ENCODE measurements at regions not wholly inside any gene's neighbourhood (a gene's known extent, or its start where the extent isn't known, plus 50 kb on each side); places are given as distances from the start of the nearest gene placed in this dataset.

DNA sequence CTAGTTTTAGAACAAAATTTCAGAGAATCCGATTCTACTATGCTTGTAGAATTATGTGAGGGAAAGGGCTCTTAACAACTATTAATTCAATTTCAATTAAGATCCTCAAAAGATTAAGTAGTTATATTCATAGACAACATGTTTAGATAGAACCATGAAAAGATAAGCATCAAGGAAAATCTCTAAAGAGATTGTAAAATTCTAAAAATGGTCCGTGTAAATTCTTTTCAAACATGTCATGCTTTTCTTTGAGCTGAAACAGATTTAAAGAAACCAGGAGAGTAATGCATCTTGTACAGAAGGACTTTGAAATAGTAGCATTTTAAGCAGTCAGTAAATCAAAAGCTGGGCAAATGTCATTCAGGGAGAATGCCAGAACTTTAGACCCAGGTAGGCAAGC is 1080.6 kb upstream of the B3GALT2 start:
- FAIRE-seq (no peak), DNase-seq (ENCODE audit: insufficient read length, low spot score) (no peak)

DNA sequence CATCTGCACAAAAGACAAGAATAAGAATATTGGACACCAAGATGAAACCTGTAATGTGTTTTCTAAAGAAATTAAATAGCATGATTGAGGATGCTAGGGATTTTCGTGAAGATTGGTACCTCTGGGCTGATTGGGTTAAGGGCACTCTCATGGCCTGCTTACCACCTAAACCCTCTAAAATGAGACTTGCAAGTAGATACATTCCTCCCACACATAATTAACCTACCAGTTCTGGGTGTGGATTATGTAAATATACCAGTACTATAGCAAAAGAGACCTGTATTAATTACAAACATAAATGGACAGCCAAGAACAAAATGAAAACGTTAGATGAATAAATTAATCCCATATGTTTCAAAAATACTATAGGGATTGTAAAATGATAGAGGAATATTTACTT is 1069.6 kb upstream of the B3GALT2 start:
- FAIRE-seq (no peak), DNase-seq (ENCODE audit: insufficient read length, low spot score) (no peak)

DNA sequence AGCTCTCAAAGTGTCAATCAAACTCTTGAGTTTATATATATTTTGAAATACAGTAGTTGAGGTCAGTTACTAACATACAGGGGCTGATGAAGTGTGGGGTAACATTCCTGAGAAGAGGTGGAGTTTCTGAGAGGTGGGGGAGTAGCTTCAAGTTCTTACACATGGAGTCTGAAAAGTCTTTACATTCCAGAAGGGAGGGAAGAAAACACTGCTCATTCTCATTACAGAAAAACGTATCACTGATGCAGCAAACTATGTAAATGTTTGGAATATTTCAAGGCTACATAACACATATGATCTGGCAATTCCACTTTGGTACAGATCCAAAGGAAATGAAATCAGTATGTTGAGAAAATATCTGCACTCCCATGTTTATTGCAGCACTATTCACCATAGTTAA is 1065.8 kb upstream of the B3GALT2 start:
- DNase-seq (ENCODE audit: insufficient read length, low spot score): no peak
- FAIRE-seq: no peak

DNA sequence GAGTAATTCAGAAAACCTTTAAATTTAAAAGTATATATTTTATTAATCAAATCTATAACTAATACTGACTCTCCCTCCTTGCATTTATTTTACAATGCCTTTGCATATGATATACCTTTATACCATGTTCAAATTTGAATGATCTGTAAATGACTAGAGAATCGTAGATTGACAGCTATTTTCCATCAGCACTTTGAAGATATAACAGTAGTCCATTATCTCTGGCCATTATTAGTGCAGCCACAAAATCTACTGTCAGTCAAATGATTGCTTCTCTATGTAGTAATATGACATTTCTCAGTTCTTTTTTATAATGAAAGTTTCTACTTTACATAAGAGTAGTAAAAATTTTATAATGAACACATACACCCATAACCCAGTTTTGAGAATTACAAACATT is 1054.8 kb upstream of the B3GALT2 start:
- no peak for FAIRE-seq
- no peak for DNase-seq (ENCODE audit: insufficient read length, low spot score)

DNA sequence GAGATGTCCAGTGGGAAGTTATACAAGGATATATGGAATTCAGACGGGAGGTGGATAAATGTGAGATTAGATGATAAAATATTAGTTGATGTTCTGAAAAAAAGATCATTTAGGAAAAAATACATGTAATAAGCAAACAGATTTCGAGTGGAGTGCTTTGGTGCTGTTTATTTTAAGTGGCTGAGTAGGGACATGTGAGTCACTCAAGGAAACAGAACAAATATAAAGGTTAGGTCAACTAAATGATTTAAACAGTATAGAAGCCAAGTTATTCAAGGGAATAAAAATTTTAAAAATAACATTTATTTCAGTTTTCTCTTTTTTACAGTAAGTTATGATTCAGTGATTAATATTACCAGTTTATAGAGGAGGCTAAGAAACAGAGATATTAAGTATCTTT is 1046.7 kb upstream of the B3GALT2 start:
- FAIRE-seq: no peak

DNA sequence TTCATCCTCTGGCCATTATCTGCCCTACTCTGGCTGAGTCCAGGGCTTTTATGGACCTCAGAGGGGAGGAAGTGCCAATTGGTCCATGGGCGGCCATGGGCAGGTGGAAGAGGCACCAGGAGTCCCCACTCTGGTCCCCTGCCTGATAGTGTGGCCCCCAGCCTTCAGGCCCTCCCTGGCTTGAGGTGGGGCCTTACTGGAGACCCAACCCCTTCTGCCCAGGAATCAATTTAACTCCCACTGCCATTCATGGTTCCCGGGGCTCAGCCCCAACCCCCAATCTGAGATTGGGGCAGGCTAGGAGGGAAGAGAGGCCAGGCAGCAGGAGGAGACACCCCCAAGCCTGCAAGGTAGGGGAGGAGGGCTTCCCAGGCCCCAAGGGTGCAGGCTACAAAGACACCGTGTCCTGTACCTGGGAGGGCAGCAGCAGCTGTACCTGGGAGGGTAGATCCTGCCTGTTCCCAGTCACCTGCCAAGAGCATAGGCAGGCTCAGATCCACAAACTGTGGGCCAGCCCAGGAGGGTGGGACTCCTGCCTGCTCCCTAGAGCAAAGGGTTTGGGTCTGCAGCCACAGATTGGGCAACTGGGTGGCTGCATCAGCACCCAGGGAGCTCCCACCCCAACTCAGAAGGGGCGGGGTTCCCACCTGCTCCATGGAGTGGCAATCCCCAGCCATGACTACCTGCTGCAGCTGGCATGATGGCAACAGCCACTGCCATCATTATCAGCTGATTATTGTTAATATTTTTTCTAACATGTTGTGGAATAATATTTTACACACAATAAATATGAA is 1044.1 kb upstream of the B3GALT2 start:
- DNase-seq (ENCODE audit: insufficient read length, low spot score) (no peak), FAIRE-seq (no peak)

More for the DNA sequence above, 1046.7 kb upstream of the B3GALT2 start:
- DNase-seq (ENCODE audit: insufficient read length, low spot score): no peak

DNA sequence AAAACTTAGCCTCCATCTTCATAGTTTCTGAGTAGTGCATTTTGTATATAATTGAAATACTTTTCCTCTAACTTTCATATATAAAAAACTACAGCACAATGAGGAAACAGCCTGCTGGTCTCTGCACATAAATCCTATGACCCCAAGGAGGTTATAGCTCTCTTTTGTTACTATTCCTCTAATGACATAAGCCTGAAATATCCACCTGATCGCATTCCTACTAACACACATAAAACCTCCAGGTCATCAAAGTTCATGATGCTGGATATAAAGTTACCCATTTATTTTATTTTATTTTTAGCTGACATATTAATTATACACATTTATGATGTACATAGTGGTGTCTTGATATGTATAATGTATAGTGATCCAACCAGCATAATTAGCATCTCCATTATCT is 1042.0 kb upstream of the B3GALT2 start:
- FAIRE-seq: no peak
- no peak for DNase-seq (ENCODE audit: insufficient read length, low spot score)

DNA sequence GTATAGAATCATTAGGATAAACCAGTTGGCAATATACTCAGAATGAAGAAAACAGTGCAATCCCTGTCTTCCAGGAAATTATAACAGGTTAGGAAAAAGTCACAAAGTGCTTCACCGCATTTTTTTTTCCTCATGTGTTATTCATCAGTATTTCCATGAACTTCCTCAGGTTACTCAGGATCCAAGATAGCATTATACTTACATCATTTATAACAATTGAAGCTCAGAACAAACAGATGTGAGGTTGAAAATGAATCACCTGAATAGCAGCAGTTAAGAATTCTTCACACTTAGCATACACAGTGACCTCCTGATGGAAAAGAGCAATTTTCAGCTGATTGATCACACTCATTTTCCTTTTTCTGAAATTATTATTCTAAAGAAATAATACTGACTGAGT is 1040.7 kb upstream of the B3GALT2 start:
- DNase-seq (ENCODE audit: insufficient read length, low spot score) (no peak), FAIRE-seq (no peak)

DNA sequence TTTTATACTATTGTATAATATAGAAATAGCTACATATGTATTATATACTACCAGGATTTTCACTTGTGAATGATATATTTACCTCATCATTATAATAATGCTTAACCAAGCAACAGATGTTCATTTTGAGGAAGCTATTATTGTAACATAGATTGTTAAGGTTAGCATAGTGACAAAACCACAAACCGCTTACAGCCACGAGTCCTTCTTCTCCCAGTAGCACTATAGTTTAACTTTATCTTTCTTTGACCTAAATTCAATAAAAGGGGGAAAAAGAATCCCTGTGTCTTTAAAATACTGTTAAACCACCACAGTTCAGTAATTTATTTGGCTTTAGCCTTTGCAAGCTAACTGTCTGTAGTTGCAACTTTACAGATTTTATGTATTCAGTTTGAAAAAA is 1039.4 kb upstream of the B3GALT2 start:
- FAIRE-seq: no peak
- no peak for DNase-seq (ENCODE audit: insufficient read length, low spot score)

DNA sequence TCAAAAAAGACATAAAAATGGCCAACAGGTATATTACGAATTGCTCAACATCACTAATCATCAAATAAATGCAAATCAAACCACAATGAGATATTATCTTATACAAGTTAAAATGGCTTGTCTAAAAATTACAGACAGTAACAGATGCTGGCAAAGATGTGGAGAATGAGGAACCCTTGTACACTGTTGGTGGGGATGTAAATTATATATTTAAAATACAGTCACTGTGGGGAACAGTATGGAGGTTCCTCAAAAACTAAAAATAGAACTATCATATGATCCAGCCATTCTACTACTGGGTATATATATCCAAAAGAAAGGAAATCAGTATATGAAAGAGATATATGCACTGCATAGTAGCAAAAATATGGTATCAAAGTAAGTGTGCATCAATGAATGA is 1037.2 kb upstream of the B3GALT2 start:
- DNase-seq (ENCODE audit: insufficient read length, low spot score): no peak

DNA sequence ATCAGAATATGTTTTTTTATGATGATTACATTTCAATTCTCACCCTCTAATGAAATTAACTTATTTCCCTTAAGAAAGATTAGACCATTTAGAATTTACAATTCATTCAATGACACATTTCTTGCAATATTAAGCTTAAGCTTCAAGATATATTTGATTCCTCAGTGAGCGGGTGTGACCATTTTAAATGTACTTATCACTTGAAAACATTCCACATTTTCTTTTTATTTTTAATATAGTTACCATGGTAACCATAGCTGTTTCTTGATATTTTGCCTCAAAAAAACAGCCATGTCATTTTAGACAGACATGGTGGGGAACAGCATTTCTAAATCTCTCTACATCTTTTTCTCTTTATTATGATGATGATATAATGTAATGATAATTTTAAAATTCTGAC is 1029.0 kb upstream of the B3GALT2 start:
- no peak for FAIRE-seq

More for the DNA sequence above, 1037.2 kb upstream of the B3GALT2 start:
- no peak for FAIRE-seq

DNA sequence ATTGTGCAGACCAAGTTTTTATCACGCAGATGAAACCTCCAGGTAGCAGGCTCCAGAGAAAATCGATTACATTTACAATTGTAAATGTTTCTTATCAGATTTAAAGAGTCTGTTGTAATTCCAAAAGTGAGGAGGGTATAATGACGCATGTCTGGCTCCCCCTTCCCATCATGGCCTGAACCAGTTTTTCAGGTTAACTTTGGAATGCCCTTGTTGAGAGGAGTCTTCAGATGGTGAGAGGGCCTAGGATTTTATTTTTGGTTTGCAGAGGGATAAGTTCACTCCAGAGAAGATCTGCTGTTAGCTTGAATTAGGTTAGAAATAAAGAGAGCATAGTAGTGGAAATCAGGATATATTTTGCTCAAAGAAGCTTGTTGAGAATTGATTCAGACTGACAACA is 1028.3 kb upstream of the B3GALT2 start:
- FAIRE-seq (no peak), DNase-seq (ENCODE audit: insufficient read length, low spot score) (no peak)

More for the DNA sequence above, 1029.0 kb upstream of the B3GALT2 start:
- no peak for DNase-seq (ENCODE audit: insufficient read length, low spot score)

DNA sequence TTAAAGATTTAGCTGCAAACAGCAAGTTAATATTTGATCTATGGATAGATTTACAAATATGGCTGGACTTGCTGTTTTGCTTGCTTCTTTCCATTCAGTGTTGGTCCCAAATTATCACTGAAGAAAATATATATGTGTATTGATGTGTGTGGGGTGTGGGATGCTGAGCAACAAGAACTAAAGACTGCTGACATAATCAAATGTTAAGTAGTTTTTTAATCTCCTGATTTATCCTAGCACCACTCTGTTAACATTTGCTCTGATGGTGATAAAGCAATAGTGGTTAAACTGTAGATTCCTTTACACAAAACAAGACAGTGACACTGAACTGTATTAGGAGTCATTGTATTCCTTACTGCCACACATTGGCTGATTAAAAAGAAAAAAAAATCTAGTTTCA is 1023.5 kb upstream of the B3GALT2 start:
- FAIRE-seq (no peak), DNase-seq (ENCODE audit: insufficient read length, low spot score) (no peak)

DNA sequence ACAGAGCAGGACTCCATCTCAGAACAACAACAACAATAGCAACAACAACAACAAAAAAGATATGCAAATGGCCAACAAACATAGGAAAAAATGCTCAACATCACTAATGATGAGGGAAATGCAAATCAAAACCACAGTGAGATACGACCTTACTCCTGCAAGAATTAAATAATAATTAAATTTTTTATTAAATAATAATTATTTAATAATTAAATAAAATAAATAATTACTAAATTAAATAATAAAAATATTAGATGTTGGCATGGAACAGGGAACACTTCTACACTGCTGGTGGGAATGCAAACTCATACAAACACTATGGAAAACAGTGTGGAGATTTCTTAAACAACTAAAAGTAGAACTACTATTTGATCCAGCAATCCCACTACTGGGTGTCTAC is 1022.3 kb upstream of the B3GALT2 start:
- FAIRE-seq (no peak), DNase-seq (ENCODE audit: insufficient read length, low spot score) (no peak)

DNA sequence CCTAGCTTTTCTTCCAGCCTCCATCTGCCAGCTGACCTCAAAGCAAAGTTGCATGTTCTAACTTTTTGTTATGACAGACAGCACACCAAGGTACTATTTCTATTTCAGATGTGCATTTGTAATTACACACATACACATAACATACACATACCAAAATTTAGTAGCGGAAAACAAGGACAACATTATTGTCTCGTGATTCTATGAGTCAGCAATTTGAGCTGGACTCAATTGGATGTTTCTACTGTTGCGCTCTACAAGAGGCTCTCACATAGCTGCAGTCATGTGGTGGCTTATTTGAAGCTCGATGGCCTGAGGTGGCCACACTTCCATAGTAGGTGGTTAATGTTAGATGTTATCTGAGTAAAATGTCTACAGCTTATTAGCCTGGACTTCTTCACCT is 1010.1 kb upstream of the B3GALT2 start:
- DNase-seq (ENCODE audit: insufficient read length, low spot score) (no peak), FAIRE-seq (peak; percentile 40)

DNA sequence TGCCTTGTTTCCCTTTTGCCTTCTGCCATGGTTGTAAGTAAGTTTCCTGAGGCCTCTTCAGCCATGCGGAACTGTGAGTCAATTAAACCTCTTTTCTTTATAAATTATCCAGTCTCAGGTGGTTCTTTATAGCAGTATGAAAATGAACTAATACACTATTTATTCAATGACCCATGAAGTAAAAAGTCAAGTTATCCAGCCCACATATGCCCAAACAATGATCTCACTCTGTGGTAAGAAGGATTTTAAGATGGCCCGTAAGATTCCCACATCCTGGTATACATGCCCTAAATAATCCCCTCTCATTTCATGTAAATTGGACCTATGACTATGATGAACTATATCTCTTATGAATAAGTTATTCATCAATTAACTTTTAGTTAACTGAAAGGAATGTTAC is 1008.3 kb upstream of the B3GALT2 start:
- no peak for FAIRE-seq

DNA sequence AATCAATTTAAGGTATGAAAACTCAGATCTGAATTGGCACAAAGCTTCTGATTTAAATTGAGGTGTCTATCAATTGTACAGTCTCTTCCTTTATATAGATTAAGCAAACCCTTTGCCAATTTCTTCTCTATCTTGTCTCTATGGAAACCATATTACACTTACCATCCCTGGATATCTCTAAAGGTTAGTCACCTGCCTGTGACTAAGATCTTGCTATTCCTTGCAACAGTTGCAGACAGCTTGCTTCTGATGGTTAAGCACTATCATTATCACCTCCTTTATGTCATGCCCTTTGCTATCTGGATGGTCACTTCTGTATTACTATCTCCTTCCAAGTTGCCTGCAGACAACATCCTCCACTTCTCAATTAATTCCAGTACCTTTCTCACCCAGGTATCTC is 998.6 kb upstream of the B3GALT2 start:
- DNase-seq (ENCODE audit: insufficient read length, low spot score) (no peak), FAIRE-seq (no peak)

More for the DNA sequence above, 1008.3 kb upstream of the B3GALT2 start:
- no peak for DNase-seq (ENCODE audit: insufficient read length, low spot score)

DNA sequence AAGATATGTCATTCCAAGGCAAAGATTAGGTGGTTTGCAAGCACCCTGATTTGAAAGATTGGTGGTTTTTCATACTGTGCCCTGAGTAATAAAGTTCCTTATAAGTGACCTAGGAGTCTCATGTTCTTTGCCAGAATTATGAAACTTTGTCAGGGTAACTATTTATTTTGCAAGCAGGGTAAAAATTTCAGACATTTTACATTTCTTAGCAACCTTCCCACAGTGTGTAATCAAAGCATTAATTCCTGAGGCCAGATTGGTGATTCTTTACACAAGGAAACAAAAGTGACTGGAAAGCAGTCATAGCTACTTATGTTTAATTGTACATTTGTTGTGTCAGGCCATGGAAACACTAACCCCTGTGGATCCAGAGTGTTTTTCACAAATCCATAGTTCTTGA is 998.0 kb upstream of the B3GALT2 start:
- FAIRE-seq (no peak), DNase-seq (ENCODE audit: insufficient read length, low spot score) (no peak)

DNA sequence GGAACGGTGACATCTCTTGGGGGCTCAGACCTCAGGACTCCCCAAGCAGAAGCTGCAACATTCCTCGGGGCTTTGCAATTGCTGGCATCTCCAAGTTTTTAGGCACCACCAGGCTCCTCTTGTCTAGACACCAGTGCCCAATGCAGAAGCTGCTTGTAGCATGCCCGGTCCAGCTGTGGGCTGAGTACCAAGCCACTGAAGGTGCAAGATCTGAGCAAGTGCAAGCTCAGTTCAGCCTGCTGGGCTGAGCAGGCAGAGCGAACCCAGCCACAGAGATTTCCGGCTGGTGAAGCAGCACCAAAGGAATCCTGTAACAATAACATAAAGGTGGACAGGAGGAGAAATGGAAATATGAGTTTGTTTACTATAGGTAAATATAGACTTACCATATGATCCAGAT is 995.4 kb upstream of the B3GALT2 start:
- FAIRE-seq: no peak
- no peak for DNase-seq (ENCODE audit: insufficient read length, low spot score)

DNA sequence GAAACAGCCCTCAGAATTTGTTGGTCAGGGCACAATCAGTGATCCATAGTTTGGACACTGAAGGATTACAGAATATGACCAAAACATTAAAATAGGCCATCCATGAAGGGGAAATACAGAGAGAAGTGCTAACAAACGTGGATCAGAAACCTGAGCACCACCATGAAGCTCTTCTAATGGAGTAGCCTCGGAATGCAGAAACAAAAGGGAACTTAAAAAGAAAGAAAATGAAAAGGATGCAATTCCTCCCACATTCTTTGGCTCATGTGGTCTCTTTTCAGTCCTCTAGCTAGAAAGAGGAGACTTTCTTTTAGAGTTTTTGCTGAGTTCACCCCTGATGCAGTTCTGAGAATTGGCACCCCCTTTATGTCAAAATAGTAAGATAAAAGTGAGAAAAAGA is 989.8 kb upstream of the B3GALT2 start:
- no peak for FAIRE-seq
- DNase-seq (ENCODE audit: insufficient read length, low spot score): no peak

DNA sequence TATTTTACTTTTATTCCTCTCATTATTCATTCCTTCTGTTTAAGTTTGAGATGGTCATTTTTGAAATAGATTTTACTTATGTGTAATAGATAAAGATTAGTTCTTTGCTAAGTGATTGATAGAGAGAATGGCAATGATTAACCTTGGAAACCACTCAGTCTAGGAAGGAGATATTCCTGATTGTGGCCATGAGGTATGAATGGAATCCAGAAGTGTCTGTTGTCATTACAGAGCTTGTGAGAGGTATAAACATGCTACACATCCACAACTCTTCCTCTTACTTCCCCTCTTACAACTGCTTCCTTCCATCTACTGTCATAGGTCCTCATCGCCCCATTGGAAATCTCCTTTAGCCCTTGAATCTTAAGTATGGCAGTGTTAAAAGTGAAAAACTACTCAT is 988.8 kb upstream of the B3GALT2 start:
- FAIRE-seq (no peak), DNase-seq (ENCODE audit: insufficient read length, low spot score) (no peak)

DNA sequence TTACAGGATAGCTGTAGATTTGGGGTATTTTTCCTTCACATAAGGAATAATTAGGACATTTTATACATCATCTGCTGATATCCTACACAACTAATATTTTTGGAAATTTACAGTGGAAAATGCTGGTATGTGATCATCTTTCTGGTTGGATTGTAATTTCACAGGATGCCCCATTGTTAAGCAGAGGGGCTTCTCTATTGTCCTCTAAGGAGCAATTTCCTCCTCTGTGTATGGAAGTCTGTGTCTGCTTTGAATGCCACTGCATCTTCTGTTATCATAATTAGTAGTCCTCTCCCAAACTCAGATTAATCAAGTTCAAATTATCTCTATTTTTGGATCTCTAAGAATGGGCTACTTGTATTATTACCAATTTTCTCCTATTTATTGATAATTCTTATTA is 988.1 kb upstream of the B3GALT2 start:
- FAIRE-seq (no peak), DNase-seq (ENCODE audit: insufficient read length, low spot score) (no peak)

DNA sequence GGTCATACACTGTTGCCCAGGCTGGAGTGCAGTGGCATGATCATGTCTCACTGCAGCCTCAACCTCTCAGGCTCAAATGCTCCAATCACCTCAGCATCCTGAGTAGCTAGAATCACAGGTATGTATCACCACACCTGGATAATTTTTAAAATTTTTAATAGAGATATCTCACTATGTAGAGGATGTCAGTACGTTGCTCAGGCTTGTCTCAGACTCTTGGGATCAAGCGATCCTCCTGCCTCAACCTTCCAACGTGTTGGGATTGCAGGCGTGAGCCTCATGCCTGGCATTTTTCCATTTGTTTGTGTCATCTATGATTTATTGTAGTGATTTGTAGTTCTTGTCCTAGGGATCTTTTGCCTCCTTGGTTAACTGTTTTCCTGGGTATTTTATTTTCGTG is 985.2 kb upstream of the B3GALT2 start:
- FAIRE-seq (no peak), DNase-seq (ENCODE audit: insufficient read length, low spot score) (no peak)

Measured in HTR-8/SVneo (cell line).